GM20000 (cell line): ENCODE measurements at regions not wholly inside any gene's neighbourhood (a gene's known extent, or its start where the extent isn't known, plus 50 kb on each side); places are given as distances from the start of the nearest gene placed in this dataset.

Experiments used
- DNase-seq: peaks from one replicate; pipeline ENCODE4 v3.0.0; 2012; ENCODE audit warnings: low spot score
- CTCF ChIP-seq: IDR thresholded peaks from 2 replicates; pipeline ENCODE4 v1.5.1; 2012; ENCODE audit warnings: mild to moderate bottlenecking, control low read depth; ENCODE audit errors: extremely low read depth, missing control alignments

- no peak for DNase-seq
- no peak for TF ChIP-seq CTCF
Observed at GRCh38 chr6:122859676-122860075, 70.6 kb downstream of the SMPDL3A start.

- DNase-seq: no peak
- TF ChIP-seq CTCF: no peak
Observed at GRCh38 chr6:122861594-122861993, 72.5 kb downstream of the SMPDL3A start.

- TF ChIP-seq CTCF: no peak
- DNase-seq: no peak
Observed at GRCh38 chr6:122868137-122868536, 79.1 kb downstream of the SMPDL3A start.

- TF ChIP-seq CTCF: peak; percentile 33
- DNase-seq: peak; percentile 36
Observed at GRCh38 chr6:122869437-122870024, 80.5 kb downstream of the SMPDL3A start.

- TF ChIP-seq CTCF: no peak
Observed at GRCh38 chr6:122871079-122871478, 82.0 kb downstream of the SMPDL3A start.

GRCh38 chr6:122872311-122872710 lies 83.3 kb downstream of the SMPDL3A start:
- no peak for DNase-seq
- no peak for TF ChIP-seq CTCF

More at GRCh38 chr6:122871079-122871478, 82.0 kb downstream of the SMPDL3A start:
- no peak for DNase-seq

- no peak for DNase-seq
- TF ChIP-seq CTCF: no peak
Observed at GRCh38 chr6:122877302-122877701, 88.2 kb downstream of the SMPDL3A start.
